ENCODE measurements at regions not wholly inside any gene's neighbourhood (a gene's known extent, or its start where the extent isn't known, plus 50 kb on each side); places are given as distances from the start of the nearest gene placed in this dataset.
"Not testable (repeated sequence)": the region's sequence is repeated elsewhere in the genome, so short reads cannot be mapped to it uniquely, and the experiment has no call there.

DNA sequence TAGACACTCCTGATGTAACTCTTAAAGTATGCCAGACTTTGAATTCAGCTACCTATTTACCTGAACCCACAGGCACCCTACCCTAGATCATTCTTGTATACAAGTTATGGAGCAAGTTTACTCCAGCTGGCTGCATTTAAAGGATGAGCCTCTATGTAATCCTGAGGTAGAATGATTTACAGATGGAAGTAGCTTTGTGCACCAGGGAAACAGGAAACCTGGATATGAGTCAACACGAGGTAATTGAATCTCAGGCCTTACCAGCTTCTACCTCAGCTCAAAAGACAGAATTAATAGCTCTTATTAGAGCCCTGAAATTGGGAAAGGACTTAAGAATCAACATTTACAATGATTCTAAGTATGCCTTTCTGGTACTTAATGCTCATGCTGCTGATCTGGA, 119.8 kb downstream of the AGTR2 start:
- DNase-seq (ENCODE audit: low read depth): no peak

DNA sequence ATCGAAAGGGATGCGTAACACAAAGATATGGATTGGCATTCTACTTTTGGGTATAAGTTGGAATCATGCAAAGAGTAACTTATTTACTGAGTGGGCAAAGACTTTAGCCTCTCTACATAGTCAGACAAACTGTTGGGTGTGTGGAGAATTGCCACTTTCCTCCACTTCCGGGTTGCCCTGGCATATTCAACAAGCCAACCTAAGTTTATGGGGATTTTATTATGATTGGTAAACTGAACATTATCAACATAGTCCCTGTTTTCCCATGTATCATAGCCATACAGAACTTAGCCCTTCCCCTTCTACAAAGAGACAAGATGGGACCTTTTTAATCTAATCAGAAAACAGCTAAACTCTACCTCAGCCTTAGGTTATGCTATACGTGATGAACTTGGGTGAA, 121.6 kb downstream of the AGTR2 start:
- no peak for DNase-seq (ENCODE audit: low read depth)

DNA sequence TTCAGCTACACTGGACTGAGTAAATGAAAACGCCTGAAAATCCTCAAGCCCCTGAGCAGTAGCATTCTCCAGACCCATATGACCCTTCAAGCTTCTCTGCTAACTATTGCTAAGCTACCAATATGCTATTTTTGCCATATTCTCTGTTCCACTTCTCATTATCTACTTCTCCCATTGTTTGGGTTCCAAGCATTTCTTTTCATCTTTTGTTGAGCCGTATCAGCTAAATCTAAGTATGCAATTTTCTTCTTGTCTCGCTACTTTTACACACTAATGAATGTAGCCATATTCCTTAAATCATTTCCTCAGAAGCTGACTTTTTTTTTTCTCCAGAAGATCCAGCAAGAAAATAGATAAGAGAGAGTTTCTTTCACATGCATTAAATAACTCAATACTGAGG, 128.4 kb downstream of the AGTR2 start:
- DNase-seq (ENCODE audit: low read depth): no peak

DNA sequence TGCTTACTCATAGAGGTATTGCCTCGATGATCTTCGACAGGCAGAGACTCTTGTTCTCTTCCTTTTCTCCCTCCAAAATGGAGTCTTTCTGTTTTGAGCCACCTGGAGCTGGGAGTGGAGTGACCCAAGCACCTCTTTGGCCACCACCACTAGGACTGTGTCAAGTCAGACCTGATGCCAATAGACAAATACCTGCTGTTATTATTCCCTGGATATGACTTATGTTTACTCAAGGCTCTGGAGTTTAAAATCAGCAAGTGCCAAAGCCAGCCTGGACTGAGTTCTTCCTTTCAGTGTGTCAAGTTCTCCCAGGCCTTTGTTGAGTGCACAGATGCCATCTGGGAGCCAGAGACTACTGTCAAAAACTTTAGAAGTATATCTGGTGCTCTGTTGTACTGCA, 130.2 kb upstream of the SLC6A14 start:
- DNase-seq (ENCODE audit: low read depth): no peak

DNA sequence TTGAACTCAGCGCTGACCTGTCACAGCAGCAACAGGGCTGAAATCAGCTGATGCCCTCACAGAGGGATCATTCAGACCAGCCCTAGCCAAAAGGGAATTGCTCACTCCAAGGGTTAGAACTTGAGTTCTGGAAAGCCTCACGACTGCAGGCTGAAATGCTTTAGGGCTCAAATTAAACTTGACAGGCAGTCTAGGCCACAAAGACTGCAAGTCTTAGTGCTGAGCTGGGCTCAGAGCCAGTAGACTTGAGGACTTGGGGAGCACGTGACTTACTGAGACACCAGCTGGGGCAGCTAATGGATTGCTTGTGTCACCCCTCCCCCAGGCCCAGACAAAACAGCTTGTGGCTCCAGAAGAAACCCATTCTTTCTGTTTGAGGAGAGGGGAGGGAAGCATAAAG, 119.0 kb upstream of the SLC6A14 start:
- no peak for DNase-seq (ENCODE audit: low read depth)

DNA sequence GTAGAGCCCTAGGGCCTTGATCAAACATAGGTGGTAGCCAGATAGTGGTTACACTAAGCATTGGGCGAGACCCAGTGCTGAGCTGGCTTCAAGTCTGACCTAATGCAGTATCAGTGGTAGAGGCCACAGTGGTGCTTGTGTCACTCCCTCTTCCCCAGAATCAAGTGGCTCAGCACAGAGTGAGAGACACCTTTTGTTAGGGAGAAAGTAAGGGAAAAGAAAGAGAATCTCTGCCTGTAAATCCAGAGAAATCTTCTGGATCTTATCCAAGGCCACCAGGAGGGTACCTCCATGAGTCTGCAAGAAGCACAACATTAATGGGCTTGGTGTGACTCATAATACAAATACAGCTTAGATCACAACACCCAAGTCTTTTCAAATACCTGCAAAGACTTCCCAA, 117.7 kb upstream of the SLC6A14 start:
- DNase-seq (ENCODE audit: low read depth): no peak

DNA sequence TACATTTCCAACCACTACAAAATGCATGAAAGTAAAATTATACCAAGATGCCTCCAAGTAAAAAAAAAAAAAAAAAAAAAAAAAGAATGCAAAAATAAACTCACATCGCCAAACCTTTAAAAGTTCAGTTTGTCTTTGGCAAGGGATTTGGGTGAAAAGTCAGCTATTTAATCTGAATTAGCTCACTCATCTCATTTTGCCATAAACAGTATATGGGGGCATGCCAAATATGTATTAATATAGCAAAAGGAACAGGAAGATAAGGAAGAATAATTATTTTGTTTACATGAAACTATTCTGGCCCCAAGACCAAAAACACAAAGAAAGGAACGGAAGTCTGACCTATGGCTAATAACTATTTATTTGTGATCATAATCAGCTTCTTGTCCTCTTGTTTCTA, 114.7 kb upstream of the SLC6A14 start:
- no peak for DNase-seq (ENCODE audit: low read depth)

DNA sequence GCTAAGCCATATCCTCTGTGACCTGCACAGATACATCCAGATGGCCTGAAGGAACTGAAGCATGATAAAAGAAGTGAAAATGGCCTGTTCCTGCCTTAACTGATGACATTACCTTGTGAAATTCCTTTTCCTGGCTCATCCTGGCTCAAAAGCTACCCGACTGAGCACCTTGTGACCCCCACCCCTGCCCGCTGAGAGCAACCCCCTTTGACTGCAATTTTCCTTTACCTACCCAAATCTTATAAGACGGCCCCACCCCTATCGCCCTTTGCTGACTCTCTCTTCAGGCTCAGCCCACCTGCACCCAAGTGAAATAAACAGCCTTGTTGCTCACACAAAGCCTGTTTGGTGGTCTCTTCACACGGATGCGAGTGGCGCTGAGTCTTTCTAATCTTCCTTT, 104.4 kb upstream of the SLC6A14 start:
- DNase-seq (ENCODE audit: low read depth): not testable (repeated sequence)

DNA sequence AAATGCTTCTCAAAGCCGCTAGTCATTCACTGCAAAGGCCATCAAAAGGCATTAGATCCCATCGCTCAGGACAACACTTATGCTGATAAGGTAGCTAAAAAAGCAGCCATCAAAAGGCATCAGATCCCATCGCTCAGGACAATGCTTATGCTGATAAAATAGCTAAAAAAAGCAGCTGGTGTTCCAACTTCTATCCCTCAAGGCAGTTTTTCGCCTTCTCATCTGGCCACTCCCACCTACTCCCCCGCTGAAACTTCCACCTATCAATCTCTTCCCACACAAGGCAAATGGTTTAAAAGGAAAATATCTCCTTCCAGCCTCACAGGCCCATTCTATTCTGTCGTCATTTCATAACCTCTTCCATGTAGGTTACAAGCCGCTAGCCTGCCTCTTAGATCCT, 101.6 kb upstream of the SLC6A14 start:
- DNase-seq (ENCODE audit: low read depth): not testable (repeated sequence)

DNA sequence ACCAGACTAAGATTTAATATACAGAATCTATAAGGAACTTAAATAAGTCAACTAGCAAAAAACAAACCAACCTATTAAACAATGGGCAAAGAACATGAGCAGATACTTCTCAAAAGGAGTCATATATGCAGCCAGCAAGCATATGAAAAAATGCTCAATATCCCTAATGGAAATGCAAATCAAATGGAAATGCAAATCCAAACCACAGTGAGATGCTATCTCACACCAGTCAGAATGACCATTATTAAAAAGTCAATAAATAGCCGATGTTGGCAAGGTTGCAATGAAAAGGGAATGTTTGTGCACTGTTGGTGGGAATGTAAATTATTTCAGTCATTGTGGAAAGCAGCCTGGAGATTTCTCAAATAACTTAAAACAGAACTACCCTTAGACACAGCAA, 97.0 kb upstream of the SLC6A14 start:
- no peak for DNase-seq (ENCODE audit: low read depth)

DNA sequence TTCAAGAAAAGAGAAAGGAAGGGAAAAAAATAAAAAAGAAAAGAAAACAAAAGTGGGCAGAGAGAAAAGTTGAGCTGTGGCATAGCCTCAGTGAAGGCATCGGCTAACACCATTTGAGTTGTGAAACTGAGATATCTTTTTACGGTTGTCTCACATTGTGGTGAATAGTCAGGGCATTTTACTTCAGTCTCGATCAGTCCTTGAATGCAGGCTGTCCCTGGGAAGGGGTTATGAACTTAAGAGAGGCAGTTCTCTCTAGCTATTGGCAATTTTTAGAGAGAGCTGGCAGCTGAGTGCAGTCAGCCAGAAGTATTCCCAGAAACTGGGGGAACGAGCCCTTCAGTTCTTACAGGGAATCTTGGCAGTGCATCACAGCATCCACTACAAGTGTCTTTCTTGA, 93.5 kb upstream of the SLC6A14 start:
- DNase-seq (ENCODE audit: low read depth): no peak

DNA sequence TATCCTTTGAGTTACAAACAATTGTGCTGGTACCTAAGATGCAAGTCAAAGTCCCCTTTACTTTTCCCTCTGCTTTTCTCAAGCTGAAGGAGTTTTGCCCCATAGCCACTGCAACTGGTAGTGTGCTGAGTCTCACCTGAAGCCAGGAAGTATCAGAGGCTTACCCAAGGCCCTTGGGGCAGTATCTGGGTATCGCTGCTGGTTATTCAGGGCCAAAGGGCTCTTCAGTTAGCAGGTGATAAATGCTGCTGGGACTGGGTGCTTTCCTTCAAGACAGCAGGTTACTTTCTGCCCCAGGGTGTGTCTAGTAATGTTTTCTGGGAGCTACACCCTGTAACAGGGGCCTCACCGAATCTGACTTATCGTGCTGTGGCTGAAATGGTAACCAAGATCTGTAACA, 90.4 kb upstream of the SLC6A14 start:
- no peak for DNase-seq (ENCODE audit: low read depth)

DNA sequence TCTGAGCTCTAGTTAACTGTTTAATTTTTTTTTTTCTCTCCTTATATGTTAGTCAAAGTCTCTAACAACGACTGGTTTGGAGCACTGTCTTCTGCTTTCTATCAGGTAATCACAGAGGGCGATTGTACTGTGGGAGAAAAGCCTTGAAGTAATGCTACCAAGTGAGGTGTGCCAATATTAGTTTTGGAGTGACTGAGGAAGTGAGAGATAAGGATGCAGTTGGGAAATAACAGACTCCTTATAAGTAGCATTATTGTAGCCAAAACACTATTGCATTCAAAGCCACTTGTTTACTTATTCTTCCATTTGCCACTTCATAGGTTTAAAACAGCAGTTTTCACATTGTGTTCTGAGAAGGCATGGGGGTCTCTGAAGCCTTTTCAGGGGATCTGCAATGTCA, 79.1 kb upstream of the SLC6A14 start:
- DNase-seq (ENCODE audit: low read depth): no peak

DNA sequence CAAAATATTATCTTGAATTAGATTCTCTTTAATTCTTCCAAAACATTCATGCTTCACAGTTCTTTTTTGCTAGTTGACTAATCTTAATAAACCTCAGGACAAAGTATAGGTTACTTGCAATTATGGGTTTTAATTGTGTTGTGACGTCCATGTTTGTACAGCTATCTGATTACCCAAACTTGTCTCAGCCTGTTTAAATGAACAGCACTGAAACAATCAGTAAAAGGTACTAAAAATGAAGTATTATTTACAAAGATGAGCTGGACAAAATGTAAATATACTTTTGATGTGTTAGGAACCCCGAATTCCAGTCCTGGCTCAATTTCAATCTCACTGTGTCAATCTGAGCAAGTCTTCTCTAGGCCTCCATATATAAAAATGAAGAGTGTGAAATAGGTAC, 57.4 kb upstream of the SLC6A14 start:
- no peak for DNase-seq (ENCODE audit: low read depth)

DNA sequence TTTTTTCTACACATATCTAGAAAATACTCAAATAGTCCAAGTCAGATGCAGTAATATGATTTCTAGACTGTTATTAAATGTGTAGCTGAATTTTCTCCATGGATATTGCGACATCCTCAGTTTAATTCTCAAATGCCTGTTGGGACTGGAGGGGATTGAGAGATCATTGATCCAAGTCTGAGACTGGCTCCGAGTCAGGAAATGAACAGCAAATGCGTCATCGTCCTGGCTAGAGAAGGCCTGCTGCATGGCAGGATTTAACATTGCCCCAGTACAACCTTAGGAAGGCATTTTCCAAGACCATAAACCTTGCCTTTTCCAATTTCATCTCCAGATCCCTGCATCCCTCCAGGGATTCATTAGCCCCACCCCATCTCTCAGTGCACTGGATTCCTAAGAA, 56.6 kb upstream of the SLC6A14 start:
- DNase-seq (ENCODE audit: low read depth): no peak

DNA sequence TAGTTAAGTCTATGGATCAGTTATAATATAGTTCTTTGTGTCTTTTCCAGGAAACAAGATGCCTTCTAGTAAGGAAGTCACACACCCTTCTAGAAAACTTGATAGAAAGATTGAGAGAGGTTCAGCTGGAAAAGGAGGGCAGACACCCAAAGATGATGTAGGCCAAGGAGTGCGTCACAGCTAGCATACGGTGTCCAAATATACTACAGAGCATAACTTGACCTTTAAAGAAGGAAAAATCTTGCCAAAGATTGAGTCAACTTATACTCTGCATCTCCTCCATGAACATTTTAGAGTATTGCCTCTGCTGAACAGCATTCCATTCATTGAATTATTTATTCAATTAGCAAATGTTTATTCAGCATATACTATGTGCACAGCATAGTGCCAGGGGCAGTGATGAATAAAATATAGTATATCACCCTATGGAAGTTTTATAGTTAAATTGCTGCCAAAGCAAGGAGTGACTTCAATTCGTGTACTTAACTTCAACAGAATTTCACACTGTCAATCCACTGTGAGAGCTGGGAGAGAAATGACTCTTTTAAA, 51.9 kb upstream of the SLC6A14 start:
- DNase-seq (ENCODE audit: low read depth): no peak
